ENCODE measurements at regions not wholly inside any gene's neighbourhood (a gene's known extent, or its start where the extent isn't known, plus 50 kb on each side); places are given as distances from the start of the nearest gene placed in this dataset.

DNA sequence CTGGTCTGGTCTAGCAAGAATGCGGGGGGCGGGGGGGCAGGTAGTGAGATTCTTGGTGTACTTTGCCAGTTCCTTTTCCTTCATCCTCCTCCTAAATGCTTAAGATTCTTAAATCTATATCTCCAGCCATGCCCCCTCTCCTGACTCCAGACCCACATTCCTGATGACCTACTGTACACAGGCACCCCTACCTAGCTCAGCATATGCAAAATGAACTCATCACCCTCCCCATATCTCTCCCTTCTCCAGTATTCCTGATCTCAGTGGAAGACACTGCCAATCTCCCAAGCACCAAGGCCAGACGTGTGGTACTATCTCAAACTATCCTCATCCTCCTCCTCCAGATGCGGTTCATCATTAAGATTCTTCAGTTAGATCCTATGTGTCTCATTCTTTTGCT is 215.8 kb downstream of the SPTSSA start:
- DNase-seq (ENCODE audit: low read depth, low spot score) = no peak

DNA sequence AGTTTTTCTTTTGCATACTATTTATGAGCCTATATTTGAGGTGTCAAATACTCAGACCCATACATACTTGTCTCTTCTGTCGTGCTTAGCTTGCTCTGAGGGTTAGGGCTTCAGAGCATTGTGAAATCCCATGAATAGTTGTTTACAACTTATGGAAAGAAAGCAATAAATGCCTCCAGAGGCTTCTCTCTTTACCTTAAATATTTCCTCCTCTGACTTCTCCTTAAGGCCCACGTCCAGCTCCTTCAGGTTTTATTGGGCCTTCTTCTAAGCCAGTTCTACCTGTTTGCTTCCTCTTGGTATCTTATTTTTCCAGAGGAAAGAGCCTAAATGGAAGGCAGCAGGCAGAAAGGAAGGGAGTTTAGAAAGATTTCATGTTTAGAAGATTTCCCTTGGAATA is 218.6 kb downstream of the SPTSSA start:
- no peak for DNase-seq (ENCODE audit: low read depth, low spot score)

- no peak for DNase-seq (ENCODE audit: low read depth, low spot score)
Observed at GRCh38 chr14:34243001-34243400, 219.0 kb downstream of the SPTSSA start.

GRCh38 chr14:34241185-34241711 is 220.8 kb downstream of the SPTSSA start:
- DNase-seq (ENCODE audit: low read depth, low spot score) = no peak

GRCh38 chr14:34238610-34239009 is 223.4 kb downstream of the SPTSSA start:
- DNase-seq (ENCODE audit: low read depth, low spot score) = no peak

DNA sequence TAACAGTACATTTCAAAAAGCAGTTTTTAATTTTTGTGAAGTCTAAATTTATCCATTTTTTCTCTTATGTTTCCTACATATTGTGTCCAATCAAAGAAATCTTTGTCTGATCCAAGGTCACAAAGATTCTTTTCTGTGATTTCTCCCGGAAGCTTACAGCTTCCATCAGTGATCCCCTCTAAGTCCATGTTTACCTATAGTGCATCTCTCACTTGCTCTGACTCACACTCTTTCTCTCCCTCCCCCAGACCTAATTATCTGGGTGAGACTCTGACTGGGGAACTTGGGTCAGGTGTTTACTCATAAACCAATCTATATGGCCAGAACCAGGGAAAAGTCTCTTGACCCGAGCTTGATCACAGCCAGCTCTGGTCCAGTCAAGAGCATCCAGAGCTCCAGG is 224.4 kb downstream of the SPTSSA start:
- no peak for DNase-seq (ENCODE audit: low read depth, low spot score)

GRCh38 chr14:34237081-34237480 is 225.0 kb downstream of the SPTSSA start:
- DNase-seq (ENCODE audit: low read depth, low spot score) = no peak

DNA sequence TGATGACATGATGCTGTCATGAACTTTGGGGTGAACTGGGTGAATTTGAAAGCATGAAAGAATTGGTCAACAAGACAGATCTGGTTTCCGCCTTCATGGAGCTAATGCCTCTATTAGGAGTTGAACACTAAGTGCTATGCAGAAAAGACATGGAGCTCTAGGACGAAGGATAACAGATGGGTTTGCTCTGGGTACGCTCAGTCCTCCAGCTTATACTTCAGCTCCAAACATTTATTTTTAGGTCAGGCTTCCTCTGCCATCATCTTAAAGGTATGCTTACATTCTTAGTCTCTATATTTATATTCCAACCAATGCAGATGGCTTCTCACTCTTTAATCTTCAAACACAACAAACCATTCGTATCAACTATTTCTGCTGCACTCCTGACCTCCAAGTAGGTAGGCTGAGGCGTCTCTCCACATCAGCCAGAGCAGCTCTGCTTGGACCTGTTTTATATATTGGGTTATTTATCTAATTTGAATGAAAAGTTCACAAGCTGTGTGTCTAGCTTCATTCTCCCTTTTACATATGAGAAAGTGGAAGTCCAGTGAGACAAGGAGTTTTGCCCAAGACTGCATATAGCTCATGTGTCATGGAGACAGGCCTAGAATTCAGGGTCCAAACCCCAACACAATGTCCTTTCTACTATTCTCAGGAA is 226.3 kb downstream of the SPTSSA start:
- DNase-seq (ENCODE audit: low read depth, low spot score) = no peak

DNA sequence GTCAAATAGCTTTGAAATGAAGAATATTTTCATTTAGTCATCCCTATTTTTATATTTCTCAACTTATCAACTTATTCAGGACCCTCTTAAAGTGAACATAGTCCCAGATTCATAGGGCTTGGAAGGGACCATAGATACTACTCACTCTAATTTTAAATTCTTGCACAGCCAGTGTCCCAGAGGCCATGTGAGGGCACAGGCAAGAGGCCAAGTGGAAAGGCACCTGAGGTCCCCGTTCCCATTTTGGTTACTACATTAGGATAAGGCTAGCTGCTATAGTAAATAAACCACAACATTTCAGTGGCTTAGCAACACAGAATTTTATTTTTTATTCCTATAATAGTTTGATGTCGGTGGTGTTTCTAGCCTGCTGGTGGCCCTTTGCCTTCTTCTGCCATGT is 227.8 kb downstream of the SPTSSA start:
- DNase-seq (ENCODE audit: low read depth, low spot score) = no peak

DNA sequence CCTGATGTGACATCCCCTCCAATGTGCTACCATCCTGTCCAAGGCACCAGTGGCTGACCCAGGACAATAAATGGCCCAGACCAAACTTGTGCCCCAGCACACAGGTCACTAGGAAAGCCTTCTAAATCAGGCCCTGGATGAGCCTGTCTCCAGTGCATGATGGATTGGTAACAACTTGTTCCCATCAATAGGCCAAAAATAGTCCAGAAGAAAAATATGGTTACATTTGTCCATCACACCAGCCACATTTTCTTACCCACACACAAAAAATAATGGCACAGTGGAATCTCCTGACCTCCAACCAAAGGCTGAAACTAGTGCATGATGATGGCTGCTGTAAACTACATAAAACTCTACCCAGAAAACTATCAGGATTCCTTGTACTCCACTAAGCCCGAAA is 228.4 kb downstream of the SPTSSA start:
- DNase-seq (ENCODE audit: low read depth, low spot score) = no peak

- no peak for DNase-seq (ENCODE audit: low read depth, low spot score)
Observed at GRCh38 chr14:34232790-34233189, 229.2 kb downstream of the SPTSSA start.

GRCh38 chr14:34231626-34232025 is 230.4 kb downstream of the SPTSSA start:
- DNase-seq (ENCODE audit: low read depth, low spot score) = no peak

GRCh38 chr14:34229140-34229539 is 232.9 kb downstream of the SPTSSA start:
- DNase-seq (ENCODE audit: low read depth, low spot score) = no peak

- DNase-seq (ENCODE audit: low read depth, low spot score) = no peak
Observed at GRCh38 chr14:34228650-34228976, 233.4 kb downstream of the SPTSSA start.

DNA sequence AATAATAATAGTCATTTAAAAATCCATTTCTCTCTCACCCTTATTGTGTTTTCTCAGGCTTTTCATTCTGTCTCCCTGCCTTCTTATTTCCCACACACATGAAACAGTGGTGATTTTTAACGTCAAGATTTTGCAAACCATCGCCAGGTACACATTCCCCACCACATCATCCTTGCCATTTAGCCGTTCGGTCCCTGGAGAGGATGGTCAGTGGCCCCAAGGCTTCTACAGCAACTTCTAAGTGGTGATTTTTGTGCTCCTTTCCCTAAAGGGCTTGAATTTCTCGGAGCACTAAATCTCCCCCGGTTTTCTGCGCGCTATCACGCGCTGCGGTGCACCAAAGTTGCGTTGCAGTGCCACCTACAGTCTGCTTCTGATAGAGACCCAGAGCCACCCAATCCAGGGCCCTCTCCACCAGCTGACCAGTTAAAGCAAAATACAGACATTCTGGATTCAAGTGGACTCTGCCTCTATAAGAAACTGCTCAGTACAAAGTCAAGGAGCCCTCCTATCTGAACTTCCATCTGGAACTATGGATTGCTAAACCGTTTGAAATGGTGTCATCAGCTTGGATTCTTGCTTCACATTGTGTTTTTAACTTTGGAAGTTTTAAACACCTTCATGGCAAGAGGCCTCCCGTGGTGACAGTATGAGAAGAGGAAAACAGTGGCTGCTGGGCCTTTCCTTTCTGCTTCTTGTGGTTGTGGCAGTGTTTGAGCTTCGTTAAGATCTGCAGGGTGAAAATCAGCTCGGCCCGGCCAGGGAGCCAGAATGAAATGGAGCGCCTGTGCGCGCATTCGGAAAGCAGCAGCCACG is 234.0 kb downstream of the SPTSSA start:
- DNase-seq (ENCODE audit: low read depth, low spot score) = no peak

DNA sequence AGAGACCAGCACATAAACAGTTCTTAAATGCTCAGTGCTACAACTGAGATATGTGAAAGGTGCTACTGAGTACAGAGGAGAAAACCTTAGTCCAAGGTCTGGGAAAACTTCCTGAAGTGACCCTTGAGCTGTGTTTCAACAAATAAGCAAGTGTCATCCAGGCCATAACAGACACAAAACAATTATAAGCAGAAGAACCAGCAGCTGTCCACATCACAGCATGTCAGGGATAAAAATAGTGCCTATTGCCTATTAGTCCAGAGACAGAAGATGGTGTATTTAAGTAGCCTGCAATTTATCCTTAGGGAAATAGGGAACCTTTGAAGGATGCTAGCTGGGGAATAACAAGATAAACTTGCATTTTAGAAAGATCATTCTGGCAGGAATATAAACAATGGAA is 237.8 kb downstream of the SPTSSA start:
- DNase-seq (ENCODE audit: low read depth, low spot score) = no peak

GRCh38 chr14:34223373-34224148 is 238.5 kb downstream of the SPTSSA start:
- DNase-seq (ENCODE audit: low read depth, low spot score) = no peak

DNA sequence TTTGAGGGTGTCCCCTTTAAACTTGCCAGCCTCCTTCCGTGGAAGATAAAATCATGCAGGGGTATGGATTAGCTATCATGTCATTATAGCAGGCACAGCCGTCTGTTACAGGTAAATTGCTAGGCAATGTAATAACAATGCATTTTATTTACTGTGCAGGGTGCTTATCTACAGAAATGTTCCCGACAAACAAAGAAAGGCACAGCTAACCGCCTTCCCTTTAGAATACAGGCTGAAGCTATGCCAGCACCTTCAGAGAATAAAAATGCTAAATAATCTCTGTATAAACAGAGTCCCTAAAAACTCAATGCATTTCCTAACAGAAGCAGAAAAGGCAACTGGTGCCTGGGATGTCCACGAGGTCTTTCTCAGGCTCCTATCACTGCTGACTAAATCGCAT is 239.2 kb downstream of the SPTSSA start:
- no peak for DNase-seq (ENCODE audit: low read depth, low spot score)

- no peak for DNase-seq (ENCODE audit: low read depth, low spot score)
Observed at GRCh38 chr14:34222122-34222521, 239.9 kb downstream of the SPTSSA start.

GRCh38 chr14:34220921-34221320 is 241.1 kb downstream of the SPTSSA start:
- DNase-seq (ENCODE audit: low read depth, low spot score) = no peak

DNA sequence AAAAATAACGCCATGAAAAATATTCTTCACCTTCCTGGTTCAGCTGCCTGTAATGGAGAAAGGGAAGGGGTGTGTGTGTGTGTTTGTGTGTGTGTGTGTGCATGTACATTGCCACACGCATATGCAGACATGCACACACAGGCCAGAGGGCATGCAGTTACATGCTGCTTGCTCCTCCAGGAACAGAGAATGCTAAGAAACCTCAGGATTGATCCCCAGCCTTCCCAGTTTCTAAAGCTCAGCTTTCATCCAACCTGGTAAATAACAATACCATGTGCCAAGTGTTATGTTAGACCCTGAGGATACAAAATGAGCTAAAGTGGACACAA is 241.7 kb downstream of the SPTSSA start:
- DNase-seq (ENCODE audit: low read depth, low spot score) = no peak

DNA sequence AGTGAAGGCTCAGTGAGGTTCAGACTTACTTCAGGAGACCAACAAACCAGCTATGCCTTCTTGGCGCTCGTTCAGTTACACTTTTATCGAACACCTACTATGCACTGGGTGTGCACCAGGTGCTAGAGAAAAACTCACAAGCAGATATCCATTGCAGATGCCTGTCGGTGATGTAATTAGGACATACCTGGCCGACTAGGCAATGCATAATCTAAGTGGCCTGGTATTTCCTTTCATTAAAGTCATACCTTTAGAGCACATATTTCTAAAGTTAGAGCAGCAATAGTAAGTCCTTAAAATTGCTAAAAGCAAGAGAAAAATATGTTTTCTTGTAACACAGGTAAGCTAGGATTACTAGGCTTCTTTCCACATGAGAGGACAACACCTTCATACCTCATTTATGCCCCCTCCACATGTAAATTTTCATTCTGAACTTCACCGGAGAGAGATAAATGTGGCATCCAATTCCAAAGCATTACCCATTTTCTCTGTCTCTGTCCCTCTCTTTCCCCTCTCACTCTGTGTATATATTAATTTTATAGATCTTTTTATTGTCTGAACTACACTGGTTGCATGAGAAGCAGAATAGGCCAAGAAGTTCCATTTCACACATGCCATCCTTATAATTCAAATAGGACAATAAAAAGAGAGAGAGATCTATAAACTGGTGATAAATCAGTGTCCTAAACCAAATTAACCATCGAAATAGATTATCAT is 242.2 kb downstream of the SPTSSA start:
- DNase-seq (ENCODE audit: low read depth, low spot score) = no peak
